ENCODE measurements at regions not wholly inside any gene's neighbourhood (a gene's known extent, or its start where the extent isn't known, plus 50 kb on each side); places are given as distances from the start of the nearest gene placed in this dataset.

- TF ChIP-seq CTCF (IDR thresholded peaks at IDR 0.05 in 2 of 3, conservative IDR thresholded peaks at IDR 0.05 in 1 of 3; ENCODE audit: borderline replicate concordance in 1 of 3, insufficient read depth in 1 of 3, low read depth in 2 of 3, low read length in 2 of 3) = no peak
- TF ChIP-seq ZFX (IDR thresholded peaks at IDR 0.05) = no peak
- TF ChIP-seq POLR2AphosphoS5 (IDR thresholded peaks at IDR 0.05; ENCODE audit: low read depth, low read length) = no peak
- TF ChIP-seq POLR2A (IDR thresholded peaks at IDR 0.05; ENCODE audit: borderline replicate concordance, extremely low read depth, insufficient read depth, insufficient read length) = no peak
- TF ChIP-seq REST (IDR thresholded peaks at IDR 0.05; ENCODE audit: low read depth) = no peak
Observed at GRCh38 chr1:29823561-29823960, 587.2 kb downstream of the PTPRU start.

All from HCT116 (cell line).